ENCODE measurements at regions not wholly inside any gene's neighbourhood (a gene's known extent, or its start where the extent isn't known, plus 50 kb on each side); places are given as distances from the start of the nearest gene placed in this dataset.

DNA sequence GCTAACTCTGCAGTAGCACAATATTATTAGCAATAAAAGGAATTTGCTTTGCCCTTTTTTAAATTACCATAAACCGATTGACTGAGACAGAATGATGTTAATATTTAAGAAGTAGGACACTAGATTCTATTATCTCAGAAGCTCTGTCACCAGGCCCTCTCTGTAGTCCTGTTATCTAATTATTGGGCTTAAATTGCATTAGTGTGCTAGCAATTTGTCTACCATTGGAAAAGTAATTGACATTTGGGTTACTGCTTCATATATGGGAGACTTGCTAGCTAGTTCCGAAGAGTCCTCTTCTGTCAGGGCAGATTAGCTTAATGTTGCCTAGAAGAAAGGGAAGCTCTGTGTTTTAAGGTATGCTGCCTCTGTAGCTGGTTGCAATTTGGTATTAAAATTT lies 1107.3 kb upstream of the EEF2KMT start:
- no peak for TF ChIP-seq POLR2AphosphoS5 (IDR thresholded peaks at IDR 0.05; ENCODE audit: low read depth, low read length)
- FAIRE-seq (no peak), DNase-seq (ENCODE audit: insufficient read length) (no peak)

DNA sequence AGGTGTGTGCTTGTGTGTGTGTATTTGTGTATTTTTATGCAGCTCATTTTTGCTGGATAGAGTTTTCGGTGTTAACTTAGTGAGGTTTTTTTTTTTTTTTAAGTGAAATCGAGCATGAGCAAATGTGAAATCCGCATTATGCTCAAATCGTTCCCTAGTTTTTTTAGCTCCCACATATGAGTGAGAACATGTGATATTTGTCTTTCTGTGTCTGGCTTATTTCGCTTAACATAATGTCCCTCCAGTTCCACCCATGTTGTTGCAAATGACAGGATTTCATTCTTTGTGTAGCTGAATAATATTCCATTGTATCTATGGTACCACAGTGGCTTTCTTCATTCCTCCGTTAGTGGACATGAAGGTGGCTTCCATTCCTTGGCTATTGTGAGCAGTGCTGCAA lies 1103.3 kb upstream of the EEF2KMT start:
- DNase-seq (ENCODE audit: insufficient read length) (no peak), FAIRE-seq (no peak)
- TF ChIP-seq POLR2AphosphoS5 (IDR thresholded peaks at IDR 0.05; ENCODE audit: low read depth, low read length) (no peak), POLR2A (IDR thresholded peaks at IDR 0.05; ENCODE audit: low read depth, low read length) (no peak), TAF1 (IDR thresholded peaks at IDR 0.05; ENCODE audit: borderline replicate concordance, low read depth, low read length) (no peak)

DNA sequence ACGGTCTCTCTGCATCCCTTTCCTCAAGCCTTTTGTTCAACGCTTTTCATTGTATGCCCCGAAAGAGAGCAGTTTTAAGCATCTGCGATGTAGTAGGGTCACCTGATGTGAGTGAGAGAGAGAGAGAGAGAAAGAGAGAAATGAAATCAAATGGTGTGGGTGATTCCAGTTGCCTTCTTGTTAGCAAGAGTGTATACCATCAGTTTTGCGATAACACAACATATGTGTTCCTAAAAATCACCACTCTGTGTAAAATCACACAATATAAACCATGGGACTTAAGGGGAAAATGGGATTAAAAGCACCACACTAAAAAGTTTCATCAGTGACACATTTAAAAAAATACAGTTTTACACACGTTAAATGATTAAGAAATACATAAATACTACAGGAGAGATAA lies 1102.7 kb upstream of the EEF2KMT start:
- DNase-seq (ENCODE audit: insufficient read length) (no peak), FAIRE-seq (no peak)
- TF ChIP-seq POLR2A (IDR thresholded peaks at IDR 0.05; ENCODE audit: low read depth, low read length) = no peak
- no peak for TF ChIP-seq POLR2AphosphoS5 (IDR thresholded peaks at IDR 0.05; ENCODE audit: low read depth, low read length)
- TF ChIP-seq TAF1 (IDR thresholded peaks at IDR 0.05; ENCODE audit: borderline replicate concordance, low read depth, low read length) = no peak

DNA sequence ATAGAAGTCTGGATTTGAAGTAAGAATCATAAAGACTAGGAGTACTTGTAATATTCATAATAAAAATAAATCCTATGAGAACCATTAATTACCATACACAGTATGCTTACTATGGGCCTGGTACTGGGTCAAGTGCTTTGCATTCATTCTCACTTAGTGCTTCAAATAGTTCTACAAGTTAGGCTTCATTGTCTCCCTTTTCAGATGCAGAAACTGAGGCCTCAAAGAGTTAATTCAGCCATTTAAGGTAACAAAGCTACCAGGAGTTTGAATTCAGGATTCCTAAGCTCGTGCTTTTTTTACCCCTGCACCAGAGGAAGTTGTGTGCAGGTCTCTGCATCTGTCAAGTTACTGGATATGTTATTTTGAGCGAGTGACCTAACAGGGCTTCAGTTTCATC lies 1098.4 kb upstream of the EEF2KMT start:
- DNase-seq (ENCODE audit: insufficient read length) (no peak), FAIRE-seq (no peak)
- no peak for TF ChIP-seq TAF1 (IDR thresholded peaks at IDR 0.05; ENCODE audit: borderline replicate concordance, low read depth, low read length)
- no peak for TF ChIP-seq POLR2A (IDR thresholded peaks at IDR 0.05; ENCODE audit: low read depth, low read length)
- no peak for TF ChIP-seq POLR2AphosphoS5 (IDR thresholded peaks at IDR 0.05; ENCODE audit: low read depth, low read length)

DNA sequence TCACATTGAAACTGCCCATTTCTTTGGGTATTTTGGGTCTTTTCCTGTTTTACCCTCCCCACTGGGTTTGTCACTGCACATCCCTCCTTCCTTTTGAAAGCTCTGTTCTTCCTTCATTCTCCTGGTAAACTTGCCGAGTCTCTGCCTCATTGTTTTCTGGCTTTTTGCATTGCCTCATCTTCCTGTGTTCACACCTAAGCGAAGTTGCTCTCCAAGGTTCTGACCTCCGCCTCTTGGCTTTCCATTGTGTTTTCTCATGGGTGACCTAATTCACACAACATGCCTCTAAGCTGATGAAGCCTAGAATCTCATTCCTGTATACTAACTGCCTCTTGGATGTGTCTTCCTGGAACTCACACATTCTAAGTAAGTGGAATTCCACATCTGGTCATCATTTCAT lies 1096.1 kb upstream of the EEF2KMT start:
- no peak for FAIRE-seq
- no peak for TF ChIP-seq TAF1 (IDR thresholded peaks at IDR 0.05; ENCODE audit: borderline replicate concordance, low read depth, low read length)
- TF ChIP-seq POLR2AphosphoS5 (IDR thresholded peaks at IDR 0.05; ENCODE audit: low read depth, low read length) = no peak
- TF ChIP-seq POLR2A (IDR thresholded peaks at IDR 0.05; ENCODE audit: low read depth, low read length) = no peak
- no peak for DNase-seq (ENCODE audit: insufficient read length)

DNA sequence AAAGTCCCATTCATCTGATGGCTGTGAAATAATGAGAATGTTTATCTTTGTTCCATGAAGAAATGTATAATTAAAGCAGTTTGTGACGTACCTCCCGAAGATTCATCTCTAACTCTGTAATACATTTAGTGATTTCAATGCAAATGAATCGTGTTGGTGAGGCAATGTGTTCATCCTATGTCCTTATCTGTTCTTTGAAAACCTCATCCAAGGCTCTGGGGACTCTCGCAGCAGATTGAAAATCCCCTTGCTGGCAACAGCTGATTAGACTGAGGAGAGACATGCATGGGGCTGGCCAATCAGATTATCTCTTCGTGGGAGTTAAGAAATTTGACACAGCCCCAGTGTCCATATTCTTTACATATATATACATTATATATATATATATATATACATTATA lies 1095.4 kb upstream of the EEF2KMT start:
- DNase-seq (ENCODE audit: insufficient read length) (no peak), FAIRE-seq (no peak)

DNA sequence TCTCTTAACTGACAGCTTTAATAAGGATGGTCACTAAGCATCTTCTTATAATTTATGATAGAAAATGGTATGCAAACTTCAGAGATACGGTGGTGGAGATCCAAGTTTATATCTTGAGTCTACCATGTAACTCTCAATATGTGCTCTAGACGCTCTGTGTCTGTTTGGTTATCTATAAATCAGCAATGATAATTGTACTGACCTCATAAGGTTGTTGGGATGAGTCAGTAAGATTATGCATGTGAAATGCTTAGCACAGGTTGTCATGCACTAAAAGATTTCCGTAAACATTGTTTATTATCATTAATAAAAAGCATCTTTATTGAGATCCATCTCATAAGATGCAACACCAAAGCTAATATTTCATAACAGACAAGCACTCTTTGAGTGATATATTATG lies 1094.9 kb upstream of the EEF2KMT start:
- no peak for TF ChIP-seq POLR2AphosphoS5 (IDR thresholded peaks at IDR 0.05; ENCODE audit: low read depth, low read length)
- no peak for TF ChIP-seq POLR2A (IDR thresholded peaks at IDR 0.05; ENCODE audit: low read depth, low read length)
- no peak for TF ChIP-seq TAF1 (IDR thresholded peaks at IDR 0.05; ENCODE audit: borderline replicate concordance, low read depth, low read length)
- no peak for FAIRE-seq
- no peak for DNase-seq (ENCODE audit: insufficient read length)

More for the DNA sequence above, 1095.4 kb upstream of the EEF2KMT start:
- TF ChIP-seq POLR2A (IDR thresholded peaks at IDR 0.05; ENCODE audit: low read depth, low read length) (no peak), POLR2AphosphoS5 (IDR thresholded peaks at IDR 0.05; ENCODE audit: low read depth, low read length) (no peak), TAF1 (IDR thresholded peaks at IDR 0.05; ENCODE audit: borderline replicate concordance, low read depth, low read length) (no peak)

DNA sequence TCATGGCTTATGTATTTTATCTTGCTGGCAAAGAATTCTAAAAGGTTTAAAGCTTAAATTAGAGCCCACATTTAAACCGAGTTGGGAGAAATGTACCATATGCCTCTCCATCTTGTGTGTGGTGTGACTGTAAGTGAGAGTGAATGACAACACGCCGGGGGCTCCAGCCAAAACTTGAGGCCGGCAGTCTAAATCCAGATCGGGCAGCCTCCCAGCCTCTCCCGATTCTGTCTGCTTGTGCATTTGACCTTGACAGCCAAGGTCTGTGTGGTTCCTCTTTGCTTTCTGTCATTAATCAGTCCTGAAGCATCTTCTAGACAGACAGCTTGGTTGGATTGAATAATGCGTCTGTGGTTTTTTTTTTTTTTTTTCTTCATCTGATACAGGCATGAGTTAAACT lies 1093.2 kb upstream of the EEF2KMT start:
- DNase-seq (ENCODE audit: insufficient read length) (no peak), FAIRE-seq (no peak)

DNA sequence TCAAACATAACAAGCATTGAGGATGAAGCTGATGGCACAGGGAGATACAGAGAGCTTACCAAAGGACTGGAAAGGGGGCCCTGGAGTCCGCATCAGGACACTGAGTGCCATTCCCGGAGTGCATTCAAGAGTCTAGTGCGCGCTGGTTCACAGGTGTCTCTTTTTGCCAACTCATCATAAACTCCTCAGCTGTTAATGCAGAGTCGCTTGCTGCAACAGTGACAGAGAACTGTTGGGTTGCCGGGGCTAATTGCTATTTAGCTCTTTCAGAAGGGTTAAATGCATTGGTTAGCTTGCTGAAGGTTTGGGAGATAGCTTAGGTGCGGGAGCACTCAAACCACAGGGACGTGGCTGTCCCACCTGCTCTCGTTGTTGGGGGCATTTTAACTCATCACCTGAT lies 1091.6 kb upstream of the EEF2KMT start:
- FAIRE-seq (no peak), DNase-seq (ENCODE audit: insufficient read length) (no peak)
- TF ChIP-seq TAF1 (IDR thresholded peaks at IDR 0.05; ENCODE audit: borderline replicate concordance, low read depth, low read length) (no peak), POLR2A (IDR thresholded peaks at IDR 0.05; ENCODE audit: low read depth, low read length) (no peak), POLR2AphosphoS5 (IDR thresholded peaks at IDR 0.05; ENCODE audit: low read depth, low read length) (no peak)

More for the DNA sequence above, 1093.2 kb upstream of the EEF2KMT start:
- TF ChIP-seq POLR2A (IDR thresholded peaks at IDR 0.05; ENCODE audit: low read depth, low read length) (no peak), TAF1 (IDR thresholded peaks at IDR 0.05; ENCODE audit: borderline replicate concordance, low read depth, low read length) (no peak), POLR2AphosphoS5 (IDR thresholded peaks at IDR 0.05; ENCODE audit: low read depth, low read length) (no peak)

DNA sequence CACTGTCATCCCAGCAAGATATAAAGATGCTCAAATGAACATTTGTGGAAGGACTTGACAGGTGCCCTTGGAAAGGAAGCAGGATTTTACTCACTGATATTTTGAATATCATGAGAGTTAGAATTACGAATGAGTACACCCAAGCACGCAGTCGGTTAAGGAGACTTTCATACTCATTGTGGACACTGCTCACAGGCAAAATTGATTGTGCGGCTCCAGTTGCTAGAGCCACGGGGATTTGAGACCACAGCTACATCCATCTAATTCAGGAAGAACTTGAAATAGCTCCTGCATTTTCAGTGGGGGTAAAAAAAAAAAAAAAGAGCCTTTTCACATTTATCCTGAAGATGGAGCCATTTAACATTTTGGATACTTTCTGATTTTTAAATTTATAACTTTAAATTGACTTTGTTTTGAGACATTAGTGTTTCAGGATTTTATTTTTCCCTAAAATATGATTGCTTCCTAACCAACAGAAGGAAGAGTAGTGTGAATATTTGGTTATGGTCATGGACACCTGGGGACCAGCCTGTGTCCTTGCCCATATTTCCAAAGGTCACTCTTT lies 1080.1 kb upstream of the EEF2KMT start:
- no peak for TF ChIP-seq POLR2AphosphoS5 (IDR thresholded peaks at IDR 0.05; ENCODE audit: low read depth, low read length)
- TF ChIP-seq TAF1 (IDR thresholded peaks at IDR 0.05; ENCODE audit: borderline replicate concordance, low read depth, low read length) = no peak
- no peak for TF ChIP-seq POLR2A (IDR thresholded peaks at IDR 0.05; ENCODE audit: low read depth, low read length)

DNA sequence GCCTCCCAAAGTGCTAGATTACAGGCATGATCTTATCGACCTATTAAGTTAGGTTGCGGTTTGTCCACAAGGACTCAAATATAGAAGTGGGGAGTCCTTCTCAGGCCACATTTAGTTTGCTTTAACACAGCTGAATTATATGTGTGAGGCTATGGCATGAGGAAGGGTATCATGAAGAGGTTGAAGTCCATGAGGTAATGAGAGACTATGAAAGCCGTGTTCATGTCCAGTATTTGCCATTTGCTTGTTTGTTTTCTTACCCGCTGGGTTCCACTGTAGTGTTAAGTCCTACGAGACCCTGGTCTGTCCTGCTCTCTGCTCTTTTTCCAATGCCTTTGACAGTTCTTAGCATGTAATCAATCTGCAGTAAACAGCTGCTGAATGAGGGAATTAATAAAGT lies 1072.4 kb upstream of the EEF2KMT start:
- DNase-seq (ENCODE audit: insufficient read length) (no peak), FAIRE-seq (no peak)

More for the DNA sequence above, 1080.1 kb upstream of the EEF2KMT start:
- DNase-seq (ENCODE audit: insufficient read length) = no peak
- no peak for FAIRE-seq

DNA sequence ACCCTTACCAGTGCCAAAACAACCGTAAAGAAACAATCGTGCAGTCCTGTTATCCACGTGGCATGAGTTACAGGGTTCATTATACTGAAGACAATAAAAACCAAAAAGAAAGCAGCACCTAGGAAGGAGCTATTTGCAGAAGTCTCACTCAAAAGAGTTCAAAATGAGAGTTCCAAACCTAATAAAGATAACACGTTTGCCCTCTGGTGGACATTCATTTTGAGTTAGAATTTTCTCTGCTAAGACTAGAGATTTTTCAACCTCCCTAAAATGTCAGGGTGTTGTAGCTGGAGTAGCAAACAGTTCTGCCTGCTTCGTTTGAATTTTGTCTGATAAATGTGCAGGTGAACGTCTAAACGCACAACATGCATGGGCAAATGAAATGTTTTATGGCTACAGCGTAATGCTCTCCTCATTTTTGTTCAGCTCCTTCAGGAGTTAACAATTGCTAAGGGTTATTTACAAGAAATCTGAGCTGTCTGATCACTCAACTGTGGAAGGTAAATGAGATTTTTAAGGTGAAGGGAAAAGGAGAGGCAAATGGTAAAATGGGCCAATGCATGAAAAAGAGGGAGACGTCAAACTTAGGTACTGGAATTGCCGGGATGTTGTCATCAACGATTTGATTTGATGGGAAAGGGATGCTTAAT lies 1067.9 kb upstream of the EEF2KMT start:
- TF ChIP-seq POLR2AphosphoS5 (IDR thresholded peaks at IDR 0.05; ENCODE audit: low read depth, low read length) (no peak), TAF1 (IDR thresholded peaks at IDR 0.05; ENCODE audit: borderline replicate concordance, low read depth, low read length) (no peak), POLR2A (IDR thresholded peaks at IDR 0.05; ENCODE audit: low read depth, low read length) (no peak)
- DNase-seq (ENCODE audit: insufficient read length) (no peak), FAIRE-seq (no peak)

More for the DNA sequence above, 1072.4 kb upstream of the EEF2KMT start:
- TF ChIP-seq POLR2AphosphoS5 (IDR thresholded peaks at IDR 0.05; ENCODE audit: low read depth, low read length) = no peak

Measured in GM12892 (cell line).